ENCODE measurements at regions not wholly inside any gene's neighbourhood (a gene's known extent, or its start where the extent isn't known, plus 50 kb on each side); places are given as distances from the start of the nearest gene placed in this dataset.

DNA sequence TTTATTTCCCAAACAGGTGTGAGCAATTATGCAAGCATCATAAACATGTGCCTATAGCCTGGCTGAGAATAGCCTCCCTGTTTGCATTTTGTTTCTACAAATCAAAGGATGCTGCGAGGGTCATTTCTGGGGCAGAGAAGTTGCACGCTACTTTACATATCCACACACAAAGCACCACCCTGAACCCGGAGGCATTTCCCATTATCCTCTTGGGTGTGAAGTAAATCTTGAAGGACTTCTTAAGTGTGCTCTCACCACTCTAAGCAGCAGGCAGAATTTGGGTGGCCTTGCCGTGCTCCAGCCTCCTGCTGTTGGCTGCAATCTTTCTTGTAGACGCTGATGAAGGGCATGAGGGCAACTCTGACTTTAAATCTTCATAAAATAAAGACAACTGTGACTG lies 124.0 kb upstream of the TLE4 start:
- TF ChIP-seq, protein P1, sequence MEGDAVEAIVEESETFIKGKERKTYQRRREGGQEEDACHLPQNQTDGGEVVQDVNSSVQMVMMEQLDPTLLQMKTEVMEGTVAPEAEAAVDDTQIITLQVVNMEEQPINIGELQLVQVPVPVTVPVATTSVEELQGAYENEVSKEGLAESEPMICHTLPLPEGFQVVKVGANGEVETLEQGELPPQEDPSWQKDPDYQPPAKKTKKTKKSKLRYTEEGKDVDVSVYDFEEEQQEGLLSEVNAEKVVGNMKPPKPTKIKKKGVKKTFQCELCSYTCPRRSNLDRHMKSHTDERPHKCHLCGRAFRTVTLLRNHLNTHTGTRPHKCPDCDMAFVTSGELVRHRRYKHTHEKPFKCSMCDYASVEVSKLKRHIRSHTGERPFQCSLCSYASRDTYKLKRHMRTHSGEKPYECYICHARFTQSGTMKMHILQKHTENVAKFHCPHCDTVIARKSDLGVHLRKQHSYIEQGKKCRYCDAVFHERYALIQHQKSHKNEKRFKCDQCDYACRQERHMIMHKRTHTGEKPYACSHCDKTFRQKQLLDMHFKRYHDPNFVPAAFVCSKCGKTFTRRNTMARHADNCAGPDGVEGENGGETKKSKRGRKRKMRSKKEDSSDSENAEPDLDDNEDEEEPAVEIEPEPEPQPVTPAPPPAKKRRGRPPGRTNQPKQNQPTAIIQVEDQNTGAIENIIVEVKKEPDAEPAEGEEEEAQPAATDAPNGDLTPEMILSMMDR (conservative IDR thresholded peaks at IDR 0.05 in 1 of 2, IDR thresholded peaks at IDR 0.05 in 1 of 2; ENCODE audit: low read depth in 1 of 2, low read length in 2 of 2): no peak
- TF ChIP-seq EZH2 (IDR thresholded peaks at IDR 0.05; ENCODE audit: low read length, missing control alignments): no peak
